B cell (primary cell): ENCODE measurements at regions not wholly inside any gene's neighbourhood (a gene's known extent, or its start where the extent isn't known, plus 50 kb on each side); places are given as distances from the start of the nearest gene placed in this dataset.

Experiments used
- ATAC-seq: fragments of 200-7000 bp; cut with Tn5 transposase; one replicate; pipeline ENCODE4 v1.10.0; 2021; ENCODE audit warnings: low read depth, mild to moderate bottlenecking, moderate number of reproducible peaks, moderate library complexity
- CTCF ChIA-PET: fragments of 350-600 bp; sonication (Branson Sonifier 250); formaldehyde crosslinking; loops from one replicate; lab custom pipeline; 2021; ENCODE audit warnings: antibody characterized with exemption, inconsistent platforms; lab: Charles Lee
- POLR2A ChIA-PET: fragments of 350-600 bp; sonication (Branson Sonifier 250); formaldehyde crosslinking; loops from one replicate; lab custom pipeline; 2021; ENCODE audit warnings: antibody characterized with exemption; lab: Charles Lee
- DNase-seq: peaks from one replicate; pipeline ENCODE4 v3.0.0; 2013
- H2AFZ ChIP-seq: 2 replicates; pipeline ENCODE4 v1.6.1; 2012; ENCODE audit warnings: mild to moderate bottlenecking, low read depth, low read length; ENCODE audit not compliant: insufficient read depth, poor library complexity, severe bottlenecking
- H3K27ac ChIP-seq, 2 donors: 1 replicate in 1 of 2; 2 replicates in 1 of 2; pipeline ENCODE4 v1.5.1; 2012 to 2013; ENCODE audit warnings: low read length in 2 of 2, mild to moderate bottlenecking in 2 of 2, moderate library complexity in 1 of 2
- H3K27me3 ChIP-seq, 4 experiments: fragments of 200-600 bp in 1 of 4; sonication (generic) in 1 of 4; replicated peaks in 1 of 4; 1 replicate in 2 of 4; 2 replicates in 2 of 4; pipeline versions ENCODE4 v1.6.1 to v1.7.0; 2013 to 2016; ENCODE audit warnings: low read length in 3 of 4, mild to moderate bottlenecking in 2 of 4, mixed read lengths in 1 of 4, moderate library complexity in 1 of 4; ENCODE audit not compliant: insufficient read depth in 4 of 4, control insufficient read depth in 3 of 4; ENCODE audit errors: control extremely low read depth in 1 of 4
- H3K36me3 ChIP-seq, 2 experiments: replicated peaks in 1 of 2; 1 replicate in 1 of 2; 2 replicates in 1 of 2; pipeline versions ENCODE4 v1.6.1 to v1.7.1; 2013; ENCODE audit warnings: low read length in 1 of 2; ENCODE audit not compliant: insufficient read depth in 2 of 2, control insufficient read depth in 1 of 2; ENCODE audit errors: control extremely low read depth in 1 of 2, extremely low read depth in 1 of 2
- H3K4me1 ChIP-seq, 2 donors: fragments of 200-600 bp in 1 of 2; sonication (generic) in 1 of 2; 1 replicate in 1 of 2; 2 replicates in 1 of 2; pipeline versions ENCODE4 v1.5.1 to v1.6.1; 2013 to 2017; ENCODE audit warnings: low read length in 2 of 2; ENCODE audit not compliant: control insufficient read depth in 2 of 2, insufficient read depth in 2 of 2
- H3K4me2 ChIP-seq: replicated peaks from 2 replicates; pipeline ENCODE3; 2012; ENCODE audit warnings: mild to moderate bottlenecking, low read depth, low read length; ENCODE audit not compliant: poor library complexity, severe bottlenecking
- H3K4me3 ChIP-seq, 5 experiments: fragments of 200-600 bp in 1 of 5; sonication (generic) in 1 of 5; 1 replicate in 3 of 5; 2 replicates in 2 of 5; pipeline versions ENCODE4 v1.5.1 to v1.7.0; 2011 to 2016; ENCODE audit warnings: low read length in 4 of 5, mild to moderate bottlenecking in 4 of 5, low read depth in 2 of 5, control low read depth in 1 of 5, moderate library complexity in 1 of 5; ENCODE audit not compliant: insufficient read depth in 1 of 5; ENCODE audit errors: control extremely low read depth in 1 of 5, extremely low read depth in 1 of 5
- H3K79me2 ChIP-seq: fragments of 200-600 bp; sonication (generic); one replicate; pipeline ENCODE4 v1.6.0; 2016; ENCODE audit warnings: low read length; ENCODE audit not compliant: control insufficient read depth, insufficient read depth
- H3K9ac ChIP-seq: fragments of 200-600 bp; sonication (generic); 2 replicates; pipeline ENCODE4 v1.6.1; 2017; ENCODE audit warnings: mild to moderate bottlenecking, low read length, moderate library complexity
- H3K9me3 ChIP-seq, 3 donors: one replicate each; pipeline versions ENCODE4 v1.6.1 to v1.7.1; 2013; ENCODE audit warnings: low read length in 2 of 3; ENCODE audit not compliant: control insufficient read depth in 2 of 3, insufficient read depth in 1 of 3; ENCODE audit errors: control extremely low read depth in 1 of 3
- H4K20me1 ChIP-seq: 2 replicates; pipeline ENCODE4 v1.6.0; 2012; ENCODE audit warnings: mild to moderate bottlenecking, low read length; ENCODE audit not compliant: insufficient read depth, control insufficient read depth, poor library complexity, severe bottlenecking
- H3K27ac Mint-ChIP-seq: one replicate; pipeline ENCODE4 v1.8.0; 2021; ENCODE audit warnings: mixed read lengths
- H3K27me3 Mint-ChIP-seq: one replicate; pipeline ENCODE4 v1.8.0; 2021; ENCODE audit warnings: mixed read lengths
- H3K4me1 Mint-ChIP-seq: one replicate; pipeline ENCODE4 v1.8.0; 2021; ENCODE audit warnings: mixed read lengths
- H3K4me3 Mint-ChIP-seq: one replicate; pipeline ENCODE4 v1.8.0; 2021; ENCODE audit warnings: mixed read lengths
- H3K9me3 Mint-ChIP-seq: one replicate; pipeline ENCODE4 v1.8.0; 2022; ENCODE audit warnings: mixed read lengths; ENCODE audit not compliant: insufficient read depth
- CTCF ChIP-seq: fragments of 200-600 bp; IDR thresholded peaks from one replicate; pipeline ENCODE4 v1.8.0; 2022; ENCODE audit warnings: antibody characterized with exemption, mild to moderate bottlenecking
- EZH2 ChIP-seq: IDR thresholded peaks from 2 replicates; pipeline ENCODE4 v1.6.1; 2012; ENCODE audit warnings: borderline replicate concordance, low read depth, mild to moderate bottlenecking, moderate library complexity, low read length; ENCODE audit not compliant: insufficient read depth, poor library complexity, severe bottlenecking
- WGBS: methylation state at CpG from one replicate; pipeline ENCODE4 v1.1.5; 2013; ENCODE audit warnings: missing lambda C conversion rate; ENCODE audit not compliant: insufficient coverage; 5-methylcytosine and 5-hydroxymethylcytosine counted together
- intact Hi-C: fragments of 100-400 bp; cut with micrococcal nuclease; formaldehyde crosslinking; loops from one replicate; pipeline ENCODE4 v1.10.0; 2022

GRCh38 chr12:94033101-94033500 lies 115.3 kb upstream of the PLXNC1 start:
- Histone ChIP-seq H3K79me2 (no peaks in the 10 kb centered on the region), H2AFZ (no peak overlapping the region), H3K9ac (no peak overlapping the region), H3K4me3 (no peak overlapping the region), H3K9me3 (peaks cover 0 to 6% (median 3%) of the 10 kb centered on the region in 3 donors), H3K27me3 (peaks cover 0 to 11% (median 2%) of the 10 kb centered on the region in 4 experiments), H4K20me1 (no peaks in the 10 kb centered on the region), H3K4me2 (no peak overlapping the region), H3K4me1 (no peaks in the 10 kb centered on the region), H3K27ac (no peak overlapping the region), H3K36me3 (no peaks in the 10 kb centered on the region)
- no peaks in the 10 kb centered on the region for H3K4me1 Mint-ChIP-seq
- H3K9me3 Mint-ChIP-seq, result peaks cover 2% of the 10 kb centered on the region
- POLR2A ChIA-PET, result no interaction called here
- DNase-seq (no peak), ATAC-seq (no peak)
- H3K27me3 Mint-ChIP-seq, result peaks cover 54% of the 10 kb centered on the region
- no peak overlapping the region for H3K4me3 Mint-ChIP-seq
- TF ChIP-seq EZH2 (no peak), CTCF (no peak)
- H3K27ac Mint-ChIP-seq, result no peak overlapping the region
- CTCF ChIA-PET, result interaction anchor here (0.8 kb wide), 1 partner anchor 174 kb away, joined by 3 read pairs; no protein-coding TSS in a partner anchor
- 25% methylated on average over 2 of the region's 5 CpGs for WGBS
- intact Hi-C loops, result no loop called here

- Histone ChIP-seq H3K9ac (no peak overlapping the region), H3K36me3 (no peaks in the 10 kb centered on the region), H3K27ac (no peak overlapping the region), H2AFZ (no peak overlapping the region), H4K20me1 (no peaks in the 10 kb centered on the region), H3K9me3 (peaks cover 0 to 6% (median 3%) of the 10 kb centered on the region in 3 donors), H3K4me2 (no peak overlapping the region), H3K27me3 (peaks cover 0 to 11% (median 2%) of the 10 kb centered on the region in 4 experiments), H3K4me3 (no peak overlapping the region), H3K4me1 (no peaks in the 10 kb centered on the region), H3K79me2 (no peaks in the 10 kb centered on the region)
- POLR2A ChIA-PET, result no interaction called here
- ATAC-seq (no peak), DNase-seq (no peak)
- CTCF ChIA-PET, result no interaction called here
- no peaks in the 10 kb centered on the region for H3K4me1 Mint-ChIP-seq
- intact Hi-C loops, result no loop called here
- peaks cover 2% of the 10 kb centered on the region for H3K9me3 Mint-ChIP-seq
- H3K27ac Mint-ChIP-seq, result no peak overlapping the region
- TF ChIP-seq CTCF (no peak), EZH2 (no peak)
- H3K4me3 Mint-ChIP-seq, result no peak overlapping the region
- peaks cover 49% of the 10 kb centered on the region for H3K27me3 Mint-ChIP-seq
Observed at GRCh38 chr12:94033784-94034183, 114.6 kb upstream of the PLXNC1 start.
